IMR-90 (cell line): ENCODE measurements at regions not wholly inside any gene's neighbourhood (a gene's known extent, or its start where the extent isn't known, plus 50 kb on each side); places are given as distances from the start of the nearest gene placed in this dataset.
A peak's percentile ranks its signal among the peaks of the same experiment; 100 is the strongest.

Source experiments
- ATAC-seq: fragments of 200-7000 bp; cut with Tn5 transposase; 2 replicates; pipeline ENCODE4 v1.9.1; 2020; ENCODE audit warnings: low read depth, mild to moderate bottlenecking, moderate library complexity
- BruUV-seq: library from RNA; stranded (reverse); fragments of 400-500 nt; replicated peaks from 2 replicates; lab custom pipeline; 2021; lab: Mats Ljungman, UMichigan
- CTCF ChIA-PET: fragments of 300-600 bp; formaldehyde crosslinking; extraction: SDS; loops from one replicate; lab custom pipeline; 2021; ENCODE audit warnings: antibody characterized with exemption; lab: Yijun Ruan, JAX
- POLR2A ChIA-PET: fragments of 300-600 bp; sonication (Branson Sonifier 250); formaldehyde crosslinking; loops from one replicate; lab custom pipeline; 2022; ENCODE audit warnings: antibody characterized with exemption; ENCODE audit not compliant: unreplicated experiment; lab: Charles Lee
- DNase-seq: peaks from one replicate; pipeline ENCODE4 v3.0.0; 2013
- H2AFZ ChIP-seq: replicated peaks from 2 replicates; pipeline ENCODE3; 2013; ENCODE audit warnings: low read length, mild to moderate bottlenecking; ENCODE audit not compliant: poor library complexity
- H2AK5ac ChIP-seq: 2 replicates; pipeline ENCODE4 v1.6.1; 2013; ENCODE audit warnings: low read depth, low read length, inconsistent platforms
- H2AK9ac ChIP-seq: replicated peaks from 2 replicates; pipeline ENCODE3; 2013; ENCODE audit warnings: mild to moderate bottlenecking, low read depth, low read length, moderate library complexity; ENCODE audit not compliant: poor library complexity
- H2BK120ac ChIP-seq: 2 replicates; pipeline ENCODE4 v1.6.1; 2013; ENCODE audit warnings: low read depth, low read length, inconsistent platforms
- H2BK15ac ChIP-seq: 3 replicates; pipeline ENCODE4 v1.6.1; 2013; ENCODE audit warnings: low read depth, low read length, inconsistent platforms
- H2BK20ac ChIP-seq: 2 replicates; pipeline ENCODE4 v1.6.1; 2013; ENCODE audit warnings: low read depth, mild to moderate bottlenecking, inconsistent platforms, low read length, moderate library complexity
- H2BK5ac ChIP-seq: 2 replicates; pipeline ENCODE4 v1.6.1; 2013; ENCODE audit warnings: mild to moderate bottlenecking, low read depth, low read length, inconsistent platforms; ENCODE audit not compliant: poor library complexity, severe bottlenecking
- H3K14ac ChIP-seq: replicated peaks from 2 replicates; pipeline ENCODE4 v1.6.1; 2013; ENCODE audit warnings: low read depth, low read length, inconsistent platforms
- H3K18ac ChIP-seq: 2 replicates; pipeline ENCODE4 v1.6.1; 2013; ENCODE audit warnings: low read depth, low read length, control low read depth
- H3K23ac ChIP-seq: 2 replicates; pipeline ENCODE4 v1.6.1; 2013; ENCODE audit warnings: low read depth, low read length, inconsistent platforms
- H3K27ac ChIP-seq: 2 replicates; pipeline ENCODE4 v1.5.1; 2013; ENCODE audit warnings: mild to moderate bottlenecking, control low read depth, low read length; ENCODE audit not compliant: insufficient read depth
- H3K27me3 ChIP-seq: 2 replicates; pipeline ENCODE4 v1.6.1; 2013; ENCODE audit warnings: low read length; ENCODE audit not compliant: control insufficient read depth, insufficient read depth
- H3K36me3 ChIP-seq: 2 replicates; pipeline ENCODE4 v1.6.1; 2013; ENCODE audit warnings: low read length, mixed read lengths; ENCODE audit not compliant: control insufficient read depth, insufficient read depth
- H3K4ac ChIP-seq: 2 replicates; pipeline ENCODE4 v1.6.1; 2013; ENCODE audit warnings: low read depth, low read length, inconsistent platforms
- H3K4me1 ChIP-seq: 2 replicates; pipeline ENCODE4 v1.6.1; 2013; ENCODE audit warnings: low read length, mixed read lengths; ENCODE audit not compliant: control insufficient read depth, insufficient read depth
- H3K4me2 ChIP-seq: 2 replicates; pipeline ENCODE4 v1.6.1; 2013; ENCODE audit warnings: low read depth, mild to moderate bottlenecking, control low read depth, low read length, moderate library complexity
- H3K4me3 ChIP-seq: 2 replicates; pipeline ENCODE4 v1.5.1; 2013; ENCODE audit warnings: low read depth, mild to moderate bottlenecking, control low read depth, low read length, moderate library complexity; ENCODE audit not compliant: insufficient read depth
- H3K56ac ChIP-seq: 2 replicates; pipeline ENCODE4 v1.6.1; 2013; ENCODE audit warnings: low read length, inconsistent platforms; ENCODE audit not compliant: insufficient read depth; ENCODE audit errors: extremely low read depth
- H3K79me1 ChIP-seq, 2 experiments: 2 replicates each; pipeline ENCODE4 v1.6.1; 2013; ENCODE audit warnings: low read length in 2 of 2, inconsistent platforms in 1 of 2, low read depth in 1 of 2
- H3K9ac ChIP-seq: 2 replicates; pipeline ENCODE4 v1.6.1; 2013; ENCODE audit warnings: low read depth, low read length, control low read depth
- H3K9me1 ChIP-seq: 2 replicates; pipeline ENCODE4 v1.6.1; 2013; ENCODE audit warnings: low read length, inconsistent platforms; ENCODE audit not compliant: insufficient read depth
- H3K9me3 ChIP-seq: 2 replicates; pipeline ENCODE4 v1.6.1; 2013; ENCODE audit warnings: low read length; ENCODE audit not compliant: control insufficient read depth, insufficient read depth
- H4K20me1 ChIP-seq: 2 replicates; pipeline ENCODE4 v1.6.1; 2013; ENCODE audit warnings: low read length, inconsistent platforms; ENCODE audit not compliant: insufficient read depth
- H4K5ac ChIP-seq: 2 replicates; pipeline ENCODE4 v1.6.1; 2013; ENCODE audit warnings: mild to moderate bottlenecking, low read depth, low read length, control low read depth
- H4K8ac ChIP-seq, 2 experiments: 2 replicates each; pipeline ENCODE4 v1.6.1; 2013; ENCODE audit warnings: low read depth in 2 of 2, low read length in 2 of 2, control low read depth in 1 of 2, inconsistent platforms in 1 of 2
- H4K91ac ChIP-seq: 2 replicates; pipeline ENCODE4 v1.6.1; 2013; ENCODE audit warnings: low read depth, low read length, inconsistent platforms; ENCODE audit not compliant: insufficient read depth
- CEBPB ChIP-seq: IDR thresholded peaks from 2 replicates; pipeline ENCODE4 v1.6.1; 2012; ENCODE audit warnings: low read depth, low read length, improper control_type of control experiment
- FOS ChIP-seq: fragments of 150-350 bp; IDR thresholded peaks from 2 replicates; pipeline ENCODE4 v1.6.1; 2016; ENCODE audit warnings: low read depth, low read length
- WGBS, 2 experiments: methylation state at CpG; one replicate each; pipeline versions ENCODE4 v1.1.5 to v1.1.7; 2013; ENCODE audit warnings: missing lambda C conversion rate in 2 of 2; ENCODE audit not compliant: insufficient read length in 1 of 2; ENCODE audit errors: extremely low coverage in 2 of 2; 5-methylcytosine and 5-hydroxymethylcytosine counted together
- dilution Hi-C: fragments of 300-500 bp; cut with HindIII; formaldehyde crosslinking; loops from one replicate; pipeline ENCODE4 v1.14.3; 2018; ENCODE audit warnings: low sequenced_read_pairs; ENCODE audit not compliant: unreplicated experiment
- in situ Hi-C: fragments of 300-500 bp; cut with MboI; formaldehyde crosslinking; loops from 3 replicates; pipeline ENCODE4 v1.14.3; 2019; ENCODE audit warnings: low sequenced_read_pairs, inconsistent platforms, mixed read lengths
- intact Hi-C: fragments of 100-400 bp; cut with micrococcal nuclease; formaldehyde crosslinking; loops from 2 replicates; pipeline ENCODE4 v1.10.0; 2022

DNA sequence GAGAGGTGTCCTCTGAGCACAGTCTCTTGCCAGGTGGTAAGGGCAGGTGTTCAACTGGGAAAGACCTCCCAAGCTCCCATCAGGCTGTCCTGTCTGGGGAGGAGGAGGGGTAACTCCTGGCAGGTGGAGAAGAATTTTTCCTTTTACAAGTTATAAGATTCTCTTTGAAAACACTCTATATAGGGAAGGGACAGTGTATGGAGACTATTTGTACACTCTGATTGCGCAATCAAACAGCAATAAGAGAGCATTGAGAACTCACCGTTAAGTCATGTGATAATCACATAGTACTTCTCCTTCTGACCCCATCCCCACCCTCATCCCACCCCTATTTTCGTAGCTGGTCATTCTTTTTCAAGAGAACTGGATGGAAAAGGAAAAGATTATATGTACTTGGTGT, 179.3 kb upstream of the ZNF644 start:
- Histone ChIP-seq H4K20me1 (no peaks in the 10 kb centered on the region), H3K9me3 (no peaks in the 10 kb centered on the region), H2AK5ac (no peak overlapping the region), H3K14ac (no peak overlapping the region), H3K9ac (no peak overlapping the region), H4K91ac (no peak overlapping the region), H3K4ac (no peak overlapping the region), H2BK120ac (no peak overlapping the region), H2AFZ (no peak overlapping the region), H3K27me3 (no peaks in the 10 kb centered on the region), H3K27ac (no peak overlapping the region), H3K4me2 (no peak overlapping the region), H3K36me3 (no peaks in the 10 kb centered on the region), H2BK5ac (no peak overlapping the region), H3K18ac (no peak overlapping the region), H3K23ac (no peak overlapping the region), H2BK15ac (no peak overlapping the region), H3K9me1 (no peaks in the 10 kb centered on the region), H2BK20ac (no peak overlapping the region), H3K56ac (no peak overlapping the region), H2AK9ac (no peak overlapping the region), H4K8ac (no peak overlapping the region), H3K4me3 (no peak overlapping the region), H4K5ac (no peak overlapping the region), H3K4me1 (no peaks in the 10 kb centered on the region), H3K79me1 (no peaks in the 10 kb centered on the region)
- no TSS peak for BruUV-seq
- ATAC-seq (no peak), DNase-seq (no peak)
- peak; percentile 96 for TF ChIP-seq CEBPB
- no peak for TF ChIP-seq FOS
- ChIA-PET POLR2A (no interaction called here), CTCF (no interaction called here)
- intact Hi-C loops = no loop called here
- in situ Hi-C loops = no loop called here
- dilution Hi-C loops = no loop called here
- WGBS, 2 experiments = no CpG with 5 or more reads among the region's 3 CpGs
